ENCODE measurements at regions not wholly inside any gene's neighbourhood (a gene's known extent, or its start where the extent isn't known, plus 50 kb on each side); places are given as distances from the start of the nearest gene placed in this dataset.

DNA sequence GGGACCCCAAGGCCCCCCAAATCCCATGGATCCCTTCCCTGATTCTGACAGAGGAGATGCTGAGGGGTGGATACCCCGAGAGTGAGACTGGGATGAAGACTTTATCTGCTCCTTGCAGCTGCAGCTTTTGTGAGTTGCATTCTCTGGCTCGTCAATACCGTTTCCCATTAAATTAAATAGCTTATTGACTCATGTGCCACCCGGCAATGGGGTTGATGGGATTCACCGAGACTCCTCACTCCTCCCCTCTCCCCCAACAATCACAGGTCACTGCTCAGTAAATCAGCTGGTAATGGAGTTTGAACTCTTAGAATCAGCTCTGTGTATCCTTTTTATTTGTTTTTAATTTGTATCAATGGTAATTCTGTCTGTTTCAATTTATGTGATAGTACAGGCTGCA, 337.5 kb upstream of the PLXNA2 start:
- H3K4me1 ChIP-seq = no peaks in the 10 kb centered on the region
- no peaks in the 10 kb centered on the region for H3K9me3 ChIP-seq
- TF ChIP-seq, protein P1, sequence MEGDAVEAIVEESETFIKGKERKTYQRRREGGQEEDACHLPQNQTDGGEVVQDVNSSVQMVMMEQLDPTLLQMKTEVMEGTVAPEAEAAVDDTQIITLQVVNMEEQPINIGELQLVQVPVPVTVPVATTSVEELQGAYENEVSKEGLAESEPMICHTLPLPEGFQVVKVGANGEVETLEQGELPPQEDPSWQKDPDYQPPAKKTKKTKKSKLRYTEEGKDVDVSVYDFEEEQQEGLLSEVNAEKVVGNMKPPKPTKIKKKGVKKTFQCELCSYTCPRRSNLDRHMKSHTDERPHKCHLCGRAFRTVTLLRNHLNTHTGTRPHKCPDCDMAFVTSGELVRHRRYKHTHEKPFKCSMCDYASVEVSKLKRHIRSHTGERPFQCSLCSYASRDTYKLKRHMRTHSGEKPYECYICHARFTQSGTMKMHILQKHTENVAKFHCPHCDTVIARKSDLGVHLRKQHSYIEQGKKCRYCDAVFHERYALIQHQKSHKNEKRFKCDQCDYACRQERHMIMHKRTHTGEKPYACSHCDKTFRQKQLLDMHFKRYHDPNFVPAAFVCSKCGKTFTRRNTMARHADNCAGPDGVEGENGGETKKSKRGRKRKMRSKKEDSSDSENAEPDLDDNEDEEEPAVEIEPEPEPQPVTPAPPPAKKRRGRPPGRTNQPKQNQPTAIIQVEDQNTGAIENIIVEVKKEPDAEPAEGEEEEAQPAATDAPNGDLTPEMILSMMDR (IDR thresholded peaks at IDR 0.05) = no peak
- no peak for TF ChIP-seq POLR2AphosphoS5 (IDR thresholded peaks at IDR 0.05)
- no peak for TF ChIP-seq EP300 (IDR thresholded peaks at IDR 0.05)
- no peak for TF ChIP-seq POLR2A (IDR thresholded peaks at IDR 0.05)
- intact Hi-C loops (cut with DNase I) = no loop called here
- no peaks in the 10 kb centered on the region for H3K27me3 ChIP-seq
- WGBS, 2 donors = 69 to 85% methylated on average over 5 of the region's 5 CpGs
- H3K4me3 ChIP-seq = no peak overlapping the region
- no peaks in the 10 kb centered on the region for H3K36me3 ChIP-seq
- no peak for DNase-seq
- H3K27ac ChIP-seq = no peak overlapping the region

DNA sequence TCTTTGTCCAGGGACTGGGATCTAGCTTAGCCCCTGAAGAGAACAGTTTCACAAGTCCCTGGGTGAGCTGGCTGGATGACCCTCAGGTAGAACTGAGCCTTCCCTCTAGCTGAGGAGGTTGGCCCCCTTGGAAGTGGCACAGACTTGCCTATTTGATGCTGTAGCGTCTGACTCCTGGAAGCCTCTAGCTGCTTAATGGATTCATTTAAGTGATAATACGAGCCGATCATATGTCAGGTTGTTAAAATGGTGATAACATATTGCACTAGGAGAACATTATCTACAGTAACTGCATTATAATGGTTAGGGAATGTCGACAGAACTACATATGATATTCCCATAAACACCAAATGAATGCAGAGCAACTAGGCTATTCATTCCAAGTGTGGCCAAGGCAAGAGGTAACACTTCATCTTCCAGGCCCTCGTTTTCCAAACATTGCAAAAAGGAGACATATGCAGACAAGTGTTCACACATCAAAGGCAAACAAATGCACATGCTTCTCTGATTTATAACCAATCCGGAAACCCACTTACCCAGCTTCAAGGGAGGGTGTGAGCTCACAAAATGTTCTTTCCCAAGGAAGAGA, 340.1 kb upstream of the PLXNA2 start:
- DNase-seq = no peak
- no peaks in the 10 kb centered on the region for H3K36me3 ChIP-seq
- intact Hi-C loops (cut with DNase I) = no loop called here
- H3K27ac ChIP-seq = no peak overlapping the region
- 81 to 83% methylated on average over 6 of the region's 6 CpGs for WGBS, 2 donors
- TF ChIP-seq POLR2A (IDR thresholded peaks at IDR 0.05) (no peak), EP300 (IDR thresholded peaks at IDR 0.05) (no peak), POLR2AphosphoS5 (IDR thresholded peaks at IDR 0.05) (no peak)
- TF ChIP-seq, protein P1 (IDR thresholded peaks at IDR 0.05) = no peak
- no peaks in the 10 kb centered on the region for H3K9me3 ChIP-seq
- no peaks in the 10 kb centered on the region for H3K4me1 ChIP-seq
- no peaks in the 10 kb centered on the region for H3K27me3 ChIP-seq
- no peak overlapping the region for H3K4me3 ChIP-seq

DNA sequence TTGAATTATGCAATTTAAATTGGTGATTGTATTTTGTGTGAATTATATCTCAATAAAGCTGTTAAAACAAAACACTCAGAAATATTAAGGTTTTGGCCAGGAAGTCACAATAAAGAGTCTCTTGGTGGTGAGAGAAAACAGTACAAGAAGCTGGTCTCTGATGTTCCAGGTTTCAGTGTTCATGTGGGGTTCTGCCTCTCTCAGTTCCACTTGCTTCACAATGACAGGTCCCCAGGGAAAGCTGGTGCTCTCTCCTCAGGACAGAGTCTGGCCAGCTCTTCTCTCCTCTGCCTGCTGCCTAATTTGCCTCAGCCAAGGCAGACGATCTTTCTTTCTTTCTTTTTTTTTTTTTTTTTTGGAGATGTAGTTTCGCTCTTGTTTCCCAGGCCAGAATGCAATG, 342.9 kb upstream of the PLXNA2 start:
- intact Hi-C loops (cut with DNase I) = no loop called here
- no peaks in the 10 kb centered on the region for H3K9me3 ChIP-seq
- TF ChIP-seq POLR2A (IDR thresholded peaks at IDR 0.05) = no peak
- TF ChIP-seq, protein P1 (IDR thresholded peaks at IDR 0.05) = no peak
- no peak for TF ChIP-seq EP300 (IDR thresholded peaks at IDR 0.05)
- no peak for TF ChIP-seq POLR2AphosphoS5 (IDR thresholded peaks at IDR 0.05)
- no peak overlapping the region for H3K27ac ChIP-seq
- no peak overlapping the region for H3K4me3 ChIP-seq
- DNase-seq = no peak
- H3K27me3 ChIP-seq = no peaks in the 10 kb centered on the region
- H3K36me3 ChIP-seq = no peaks in the 10 kb centered on the region
- H3K4me1 ChIP-seq = no peaks in the 10 kb centered on the region
- WGBS, 2 donors = 68 to 72% methylated on average over 2 of the region's 2 CpGs

DNA sequence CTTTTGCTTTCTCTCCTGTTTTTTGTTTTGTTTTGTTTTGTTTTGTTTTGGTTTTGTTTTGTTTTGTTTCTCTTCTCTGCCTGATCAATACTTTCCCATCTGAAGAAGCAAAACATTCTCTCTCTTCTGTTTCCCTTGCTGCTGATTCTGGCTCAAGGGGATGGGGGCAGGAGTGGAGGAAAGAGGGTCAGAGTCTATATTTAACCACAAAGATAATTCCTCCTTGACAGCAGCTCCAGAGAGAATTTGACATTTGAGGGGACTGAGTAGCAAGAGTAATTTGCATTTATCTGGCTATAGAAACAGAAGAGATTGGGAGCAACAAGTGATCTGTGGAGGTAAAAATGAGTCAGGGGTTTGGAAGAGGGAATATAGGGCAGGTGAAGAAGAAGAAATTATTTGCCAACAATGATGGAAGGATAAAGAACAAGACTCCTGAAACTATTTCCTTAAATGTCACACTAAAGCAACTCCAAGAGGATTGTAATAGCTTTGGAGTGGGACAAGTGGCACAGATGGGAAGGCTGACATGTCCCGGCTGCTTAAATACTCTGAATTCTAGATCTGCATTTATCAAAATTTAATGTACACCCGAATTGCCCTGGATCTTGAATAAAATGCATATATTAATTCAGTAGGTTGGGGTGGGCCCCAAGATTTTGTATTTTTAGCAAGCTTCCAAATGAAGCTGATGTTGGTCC, 349.3 kb upstream of the PLXNA2 start:
- H3K4me3 ChIP-seq = no peak overlapping the region

More for the DNA sequence above, 349.3 kb upstream of the PLXNA2 start:
- H3K9me3 ChIP-seq = no peaks in the 10 kb centered on the region
- WGBS, 2 donors = 74 to 89% methylated on average over 2 of the region's 2 CpGs
- intact Hi-C loops (cut with DNase I) = no loop called here
- H3K27ac ChIP-seq = no peak overlapping the region
- TF ChIP-seq EP300 (IDR thresholded peaks at IDR 0.05) = no peak
- TF ChIP-seq POLR2AphosphoS5 (IDR thresholded peaks at IDR 0.05) = no peak
- TF ChIP-seq POLR2A (IDR thresholded peaks at IDR 0.05) = no peak
- TF ChIP-seq, protein P1 (IDR thresholded peaks at IDR 0.05) = no peak
- H3K36me3 ChIP-seq = no peaks in the 10 kb centered on the region
- no peaks in the 10 kb centered on the region for H3K27me3 ChIP-seq
- DNase-seq = no peak
- H3K4me1 ChIP-seq = peaks cover 0 to 8% (median 2%) of the 10 kb centered on the region in 4 donors

Measured in sigmoid colon (tissue), 6 donors.